Mesenchymal stem cell (in vitro differentiated cells and primary cell): ENCODE measurements at regions not wholly inside any gene's neighbourhood (a gene's known extent, or its start where the extent isn't known, plus 50 kb on each side); places are given as distances from the start of the nearest gene placed in this dataset.
"Not testable (repeated sequence)": the region's sequence is repeated elsewhere in the genome, so short reads cannot be mapped to it uniquely, and the experiment has no call there.

Source experiments
- DNase-seq: peaks from one replicate; pipeline ENCODE4 v3.0.0-alpha.2; 2013
- H2AFZ ChIP-seq: one replicate; pipeline ENCODE4 v1.6.1; 2013; ENCODE audit warnings: low read depth, mild to moderate bottlenecking, control low read depth, inconsistent platforms, low read length, moderate library complexity
- H2AK5ac ChIP-seq: 2 replicates; pipeline ENCODE4 v1.6.1; 2013; ENCODE audit warnings: low read length, moderate library complexity, mild to moderate bottlenecking, inconsistent platforms; ENCODE audit not compliant: severe bottlenecking
- H2BK120ac ChIP-seq: one replicate; pipeline ENCODE4 v1.6.1; 2013; ENCODE audit warnings: low read depth, mild to moderate bottlenecking, inconsistent platforms, low read length, moderate library complexity
- H2BK12ac ChIP-seq, 2 experiments: one replicate each; pipeline ENCODE4 v1.6.1; 2013; ENCODE audit warnings: inconsistent platforms in 2 of 2, low read length in 2 of 2, mild to moderate bottlenecking in 2 of 2, moderate library complexity in 2 of 2, control low read depth in 1 of 2
- H2BK15ac ChIP-seq: one replicate; pipeline ENCODE4 v1.6.1; 2013; ENCODE audit warnings: mild to moderate bottlenecking, low read depth, inconsistent platforms; ENCODE audit not compliant: poor library complexity, severe bottlenecking
- H2BK5ac ChIP-seq: 2 replicates; pipeline ENCODE4 v1.6.1; 2013; ENCODE audit warnings: low read depth, mild to moderate bottlenecking, low read length, control low read depth, inconsistent platforms; ENCODE audit not compliant: poor library complexity, severe bottlenecking
- H3K14ac ChIP-seq, 2 experiments: one replicate each; pipeline ENCODE4 v1.6.1; 2013; ENCODE audit warnings: inconsistent platforms in 2 of 2, low read length in 2 of 2, control low read depth in 1 of 2, mild to moderate bottlenecking in 1 of 2, moderate library complexity in 1 of 2
- H3K18ac ChIP-seq, 2 experiments: one replicate each; pipeline ENCODE4 v1.6.1; 2013; ENCODE audit warnings: inconsistent platforms in 2 of 2, low read length in 2 of 2, control low read depth in 1 of 2, low read depth in 1 of 2, mild to moderate bottlenecking in 1 of 2
- H3K23ac ChIP-seq, 2 experiments: one replicate each; pipeline ENCODE4 v1.6.1; 2013; ENCODE audit warnings: inconsistent platforms in 2 of 2, low read length in 2 of 2, mild to moderate bottlenecking in 2 of 2, moderate library complexity in 2 of 2, control low read depth in 1 of 2
- H3K27ac ChIP-seq: 2 replicates; pipeline ENCODE4 v1.5.1; 2013; ENCODE audit warnings: mild to moderate bottlenecking, moderate library complexity, low read length, control low read depth, inconsistent platforms; ENCODE audit not compliant: poor library complexity, severe bottlenecking
- H3K27me3 ChIP-seq, 2 experiments: 2 replicates each; pipeline versions ENCODE4 v1.6.1 to v1.7.0; 2013; ENCODE audit warnings: low read length in 2 of 2, mild to moderate bottlenecking in 2 of 2, moderate library complexity in 2 of 2, control low read depth in 1 of 2, inconsistent platforms in 1 of 2; ENCODE audit not compliant: control insufficient read depth in 1 of 2, insufficient read depth in 1 of 2
- H3K36me3 ChIP-seq, 2 experiments: 2 replicates each; pipeline versions ENCODE4 v1.6.1 to v1.7.0; 2013; ENCODE audit warnings: low read length in 2 of 2, control low read depth in 1 of 2, inconsistent platforms in 1 of 2, low read depth in 1 of 2, mild to moderate bottlenecking in 1 of 2; ENCODE audit not compliant: insufficient read depth in 2 of 2, control insufficient read depth in 1 of 2
- H3K4ac ChIP-seq, 2 experiments: one replicate each; pipeline ENCODE4 v1.6.1; 2013; ENCODE audit warnings: inconsistent platforms in 2 of 2, low read length in 2 of 2, mild to moderate bottlenecking in 2 of 2, moderate library complexity in 2 of 2, control low read depth in 1 of 2, low read depth in 1 of 2
- H3K4me1 ChIP-seq: 2 replicates; pipeline ENCODE4 v1.6.1; 2013; ENCODE audit warnings: low read depth, low read length, control low read depth; ENCODE audit not compliant: control insufficient read depth, insufficient read depth
- H3K4me2 ChIP-seq: 2 replicates; pipeline ENCODE4 v1.6.1; 2013; ENCODE audit warnings: low read length, mild to moderate bottlenecking, inconsistent platforms; ENCODE audit not compliant: poor library complexity, severe bottlenecking
- H3K4me3 ChIP-seq, 2 experiments: 2 replicates each; pipeline versions ENCODE4 v1.5.1 to v1.7.0; 2013; ENCODE audit warnings: low read length in 2 of 2, mild to moderate bottlenecking in 2 of 2, control low read depth in 1 of 2, low read depth in 1 of 2; ENCODE audit not compliant: insufficient read depth in 1 of 2
- H3K79me1 ChIP-seq: replicated peaks from 2 replicates; pipeline ENCODE4 v1.6.1; 2013; ENCODE audit warnings: mild to moderate bottlenecking, control low read depth, low read length, inconsistent platforms; ENCODE audit not compliant: poor library complexity, severe bottlenecking
- H3K9ac ChIP-seq: 2 replicates; pipeline ENCODE4 v1.7.0; 2013; ENCODE audit warnings: mild to moderate bottlenecking, low read length, moderate library complexity
- H3K9me3 ChIP-seq: 2 replicates; pipeline ENCODE4 v1.7.0; 2013; ENCODE audit warnings: mild to moderate bottlenecking, low read length; ENCODE audit not compliant: control insufficient read depth
- H4K8ac ChIP-seq: one replicate; pipeline ENCODE4 v1.6.1; 2013; ENCODE audit warnings: inconsistent platforms, mild to moderate bottlenecking, low read length, moderate library complexity
- H4K91ac ChIP-seq: one replicate; pipeline ENCODE4 v1.6.1; 2013; ENCODE audit warnings: mild to moderate bottlenecking, low read length, inconsistent platforms
- WGBS: methylation state at CpG from one replicate; pipeline ENCODE4 v1.1.7; 2013; ENCODE audit warnings: mixed read lengths; 5-methylcytosine and 5-hydroxymethylcytosine counted together

- H4K8ac ChIP-seq, H3K36me3 ChIP-seq, DNase-seq, H3K27ac ChIP-seq, H4K91ac ChIP-seq, H3K4me2 ChIP-seq, H3K27me3 ChIP-seq, H3K9ac ChIP-seq, H3K23ac ChIP-seq, H2BK120ac ChIP-seq, H3K79me1 ChIP-seq, H3K14ac ChIP-seq, H2BK12ac ChIP-seq, H3K9me3 ChIP-seq, H3K4me3 ChIP-seq, H2AK5ac ChIP-seq, H3K18ac ChIP-seq, H3K4me1 ChIP-seq, H2BK15ac ChIP-seq, H3K4ac ChIP-seq, H2BK5ac ChIP-seq, H2AFZ ChIP-seq: not testable (repeated sequence)
- no CpG with 5 or more reads among the region's 1 CpG for WGBS
Observed at GRCh38 chr13:52213920-52214319, 54.5 kb upstream of the NEK3 start.

- H3K36me3 ChIP-seq, H3K9me3 ChIP-seq, H3K4me2 ChIP-seq, H3K79me1 ChIP-seq, H2BK5ac ChIP-seq, H3K27ac ChIP-seq, H3K4me3 ChIP-seq, H3K23ac ChIP-seq, H3K4me1 ChIP-seq, H3K9ac ChIP-seq, H3K18ac ChIP-seq, H3K27me3 ChIP-seq, H2BK15ac ChIP-seq, H4K91ac ChIP-seq, H4K8ac ChIP-seq, H3K14ac ChIP-seq, H2BK120ac ChIP-seq, H3K4ac ChIP-seq, H2AFZ ChIP-seq, H2AK5ac ChIP-seq, H2BK12ac ChIP-seq, DNase-seq: not testable (repeated sequence)
- no CpG with 5 or more reads among the region's 1 CpG for WGBS
Observed at GRCh38 chr13:52212886-52213285, 53.5 kb upstream of the NEK3 start.

- H2AK5ac ChIP-seq, H3K9ac ChIP-seq, H3K23ac ChIP-seq, H3K14ac ChIP-seq, H3K4me2 ChIP-seq, H2BK5ac ChIP-seq, H3K4me3 ChIP-seq, H3K79me1 ChIP-seq, H3K9me3 ChIP-seq, H3K27me3 ChIP-seq, H3K27ac ChIP-seq, H2BK120ac ChIP-seq, DNase-seq, H2BK15ac ChIP-seq, H3K4ac ChIP-seq, H3K18ac ChIP-seq, H4K8ac ChIP-seq, H2AFZ ChIP-seq, H2BK12ac ChIP-seq, H3K36me3 ChIP-seq, H3K4me1 ChIP-seq, H4K91ac ChIP-seq: not testable (repeated sequence)
- 62% methylated on average over 6 of the region's 6 CpGs for WGBS
Observed at GRCh38 chr13:52211416-52211776, 52.0 kb upstream of the NEK3 start.

- not testable (repeated sequence) for H3K18ac ChIP-seq, H2BK12ac ChIP-seq, H3K23ac ChIP-seq, H2BK5ac ChIP-seq, H2BK15ac ChIP-seq, H3K4me1 ChIP-seq, H2AFZ ChIP-seq, H3K9me3 ChIP-seq, H3K36me3 ChIP-seq, H2BK120ac ChIP-seq, H3K27me3 ChIP-seq, H4K8ac ChIP-seq, H3K79me1 ChIP-seq, H3K27ac ChIP-seq, H4K91ac ChIP-seq, H3K4me2 ChIP-seq, H2AK5ac ChIP-seq, H3K4me3 ChIP-seq, H3K9ac ChIP-seq, H3K14ac ChIP-seq, DNase-seq, H3K4ac ChIP-seq
- 90% methylated on average over 3 of the region's 7 CpGs for whole genome bisulfite sequencing
Observed at GRCh38 chr13:52210564-52211415, 51.4 kb upstream of the NEK3 start.
